ENCODE measurements at regions not wholly inside any gene's neighbourhood (a gene's known extent, or its start where the extent isn't known, plus 50 kb on each side); places are given as distances from the start of the nearest gene placed in this dataset.
"Not testable (repeated sequence)": the region's sequence is repeated elsewhere in the genome, so short reads cannot be mapped to it uniquely, and the experiment has no call there.

- DNase-seq = no peak
These were observed 1546.3 kb upstream of the TENM4 start for GRCh38 chr11:80987171-80987570.

- DNase-seq = no peak
These were observed 1545.7 kb upstream of the TENM4 start for GRCh38 chr11:80986421-80987074.

- DNase-seq = no peak
These were observed 1539.4 kb upstream of the TENM4 start for GRCh38 chr11:80980227-80980626.

- no peak for DNase-seq
These were observed 1533.0 kb upstream of the TENM4 start for GRCh38 chr11:80973786-80974185.

- no peak for DNase-seq
These were observed 1529.2 kb upstream of the TENM4 start for GRCh38 chr11:80970037-80970436.

- no peak for DNase-seq
These were observed 1526.8 kb upstream of the TENM4 start for GRCh38 chr11:80967649-80968048.

GRCh38 chr11:80960381-80961029 is 1519.7 kb upstream of the TENM4 start:
- peak; percentile 54 for DNase-seq

GRCh38 chr11:80959751-80960150 is 1518.9 kb upstream of the TENM4 start:
- DNase-seq = no peak

GRCh38 chr11:80958987-80959386 is 1518.2 kb upstream of the TENM4 start:
- DNase-seq = no peak

- DNase-seq = peak; percentile 80
These were observed 1517.5 kb upstream of the TENM4 start for GRCh38 chr11:80958361-80958760.

- no peak for DNase-seq
These were observed 1514.8 kb upstream of the TENM4 start for GRCh38 chr11:80955588-80955987.

- DNase-seq = no peak
These were observed 1508.0 kb upstream of the TENM4 start for GRCh38 chr11:80948781-80949180.

GRCh38 chr11:80944758-80945157 is 1503.9 kb upstream of the TENM4 start:
- no peak for DNase-seq

GRCh38 chr11:80943226-80943625 is 1502.4 kb upstream of the TENM4 start:
- DNase-seq = no peak

GRCh38 chr11:80937842-80938241 is 1497.0 kb upstream of the TENM4 start:
- peak; percentile 42 for DNase-seq

GRCh38 chr11:80930038-80930437 is 1489.2 kb upstream of the TENM4 start:
- DNase-seq = no peak

GRCh38 chr11:80929031-80929805 is 1488.4 kb upstream of the TENM4 start:
- DNase-seq = no peak

- no peak for DNase-seq
These were observed 1484.5 kb upstream of the TENM4 start for GRCh38 chr11:80925321-80925720.

- DNase-seq = not testable (repeated sequence)
These were observed 1480.5 kb upstream of the TENM4 start for GRCh38 chr11:80921310-80921709.

- DNase-seq = no peak
These were observed 1475.5 kb upstream of the TENM4 start for GRCh38 chr11:80916173-80916798.

- no peak for DNase-seq
These were observed 1473.5 kb upstream of the TENM4 start for GRCh38 chr11:80914311-80914710.

- no peak for DNase-seq
These were observed 1470.8 kb upstream of the TENM4 start for GRCh38 chr11:80911666-80912065.

GRCh38 chr11:80900265-80900664 is 1459.4 kb upstream of the TENM4 start:
- no peak for DNase-seq

GRCh38 chr11:80899381-80899780 is 1458.6 kb upstream of the TENM4 start:
- peak; percentile 77 for DNase-seq
